Amygdala (tissue), 56 donors: ENCODE measurements at regions not wholly inside any gene's neighbourhood (a gene's known extent, or its start where the extent isn't known, plus 50 kb on each side); places are given as distances from the start of the nearest gene placed in this dataset.
A peak's percentile ranks its signal among the peaks of the same experiment; 100 is the strongest.
"Not testable (repeated sequence)": the region's sequence is repeated elsewhere in the genome, so short reads cannot be mapped to it uniquely, and the experiment has no call there.

ENCODE experiments used
- DNase-seq, 56 donors: peaks; one replicate each; lab custom pipeline; 2025; lab: John Stamatoyannopoulos, UW

GRCh38 chr13:44815623-44816022, 173.6 kb downstream of the NUFIP1 start:
- DNase-seq = peak in 12 of 56 donors; percentile 1 to 34 (median 8)

- DNase-seq = no peak
These were observed 174.4 kb downstream of the NUFIP1 start for GRCh38 chr13:44814836-44815235.

GRCh38 chr13:44814161-44814560, 175.1 kb downstream of the NUFIP1 start:
- no peak for DNase-seq

GRCh38 chr13:44812818-44813217, 176.5 kb downstream of the NUFIP1 start:
- DNase-seq = no peak

- DNase-seq = peak in 4 of 56 donors; percentile 1 to 44 (median 4)
These were observed 179.0 kb downstream of the NUFIP1 start for GRCh38 chr13:44810061-44810840.

GRCh38 chr13:44809190-44809589, 180.1 kb downstream of the NUFIP1 start:
- no peak for DNase-seq

- DNase-seq = no peak
These were observed 181.1 kb downstream of the NUFIP1 start for GRCh38 chr13:44808185-44808584.

GRCh38 chr13:44807449-44808034, 181.7 kb downstream of the NUFIP1 start:
- DNase-seq = no peak

GRCh38 chr13:44806826-44807225, 182.4 kb downstream of the NUFIP1 start:
- peak in 38 of 56 donors; percentile 2 to 69 (median 26) for DNase-seq

- no peak for DNase-seq
These were observed 183.7 kb downstream of the NUFIP1 start for GRCh38 chr13:44805585-44805984.

GRCh38 chr13:44803390-44803789, 185.9 kb downstream of the NUFIP1 start:
- DNase-seq = no peak

GRCh38 chr13:44802491-44802890, 186.8 kb downstream of the NUFIP1 start:
- DNase-seq = no peak

GRCh38 chr13:44801990-44802389, 187.3 kb downstream of the NUFIP1 start:
- no peak for DNase-seq

- no peak for DNase-seq
These were observed 188.6 kb downstream of the NUFIP1 start for GRCh38 chr13:44800626-44801025.

- DNase-seq = no peak
These were observed 191.6 kb downstream of the NUFIP1 start for GRCh38 chr13:44797685-44798084.

GRCh38 chr13:44796597-44797490, 192.4 kb downstream of the NUFIP1 start:
- peak in 8 of 56 donors; percentile 9 to 65 (median 24) for DNase-seq

GRCh38 chr13:44796039-44796438, 193.2 kb downstream of the NUFIP1 start:
- not testable (repeated sequence) for DNase-seq

GRCh38 chr13:44795176-44795575, 194.1 kb downstream of the NUFIP1 start:
- no peak for DNase-seq

- DNase-seq = no peak
These were observed 197.2 kb downstream of the NUFIP1 start for GRCh38 chr13:44792096-44792495.

- no peak for DNase-seq
These were observed 199.0 kb downstream of the NUFIP1 start for GRCh38 chr13:44790289-44790688.

GRCh38 chr13:44787617-44788016, 201.7 kb downstream of the NUFIP1 start:
- no peak for DNase-seq
